ENCODE measurements at regions not wholly inside any gene's neighbourhood (a gene's known extent, or its start where the extent isn't known, plus 50 kb on each side); places are given as distances from the start of the nearest gene placed in this dataset.
A peak's percentile ranks its signal among the peaks of the same experiment; 100 is the strongest.
"Not testable (repeated sequence)": the region's sequence is repeated elsewhere in the genome, so short reads cannot be mapped to it uniquely, and the experiment has no call there.

DNA sequence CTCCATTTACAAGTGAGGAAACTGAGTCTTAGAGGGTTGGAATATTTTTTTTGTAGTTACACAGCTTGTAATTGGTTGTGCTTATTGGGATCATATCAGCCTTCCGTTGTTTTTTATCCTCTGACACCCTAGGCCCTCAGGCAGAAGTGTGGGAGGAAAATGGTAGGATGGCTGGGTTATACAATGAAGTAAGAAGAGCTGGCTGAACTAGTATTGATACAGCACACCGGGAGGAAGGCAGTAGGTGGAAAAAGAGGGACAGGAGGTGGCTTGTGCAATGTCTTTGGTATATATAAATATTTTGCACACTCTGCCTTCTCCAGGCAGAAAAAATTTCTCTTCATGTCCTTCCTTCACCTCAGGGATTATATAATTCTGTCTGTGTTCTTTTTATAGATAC, 214.3 kb upstream of the SGO1 start:
- no peak for ATAC-seq
- no peak overlapping the region for H3K27ac Mint-ChIP-seq
- no peaks in the 10 kb centered on the region for H3K4me1 Mint-ChIP-seq (ENCODE audit: low read depth in 2 of 2)
- no peak overlapping the region for H3K4me3 Mint-ChIP-seq
- H3K36me3 Mint-ChIP-seq = no peaks in the 10 kb centered on the region
- no peaks in the 10 kb centered on the region for H3K9me3 Mint-ChIP-seq
- H3K27me3 Mint-ChIP-seq = no peaks in the 10 kb centered on the region
- no peak for DNase-seq (ENCODE audit: low spot score)

- Mint-ChIP-seq H3K27me3 (no peaks in the 10 kb centered on the region), H3K36me3 (no peaks in the 10 kb centered on the region), H3K27ac (no peak overlapping the region), H3K9me3 (peaks cover 2% of the 10 kb centered on the region), H3K4me3 (no peak overlapping the region), H3K4me1 (ENCODE audit: low read depth in 2 of 2) (no peaks in the 10 kb centered on the region)
- ATAC-seq (peak in 1 of 2 donors; percentile 53), DNase-seq (ENCODE audit: low spot score) (no peak)
These were observed 210.3 kb upstream of the SGO1 start for GRCh38 chr3:20396335-20396734.

GRCh38 chr3:20395692-20396091, 209.7 kb upstream of the SGO1 start:
- no peaks in the 10 kb centered on the region for H3K4me1 Mint-ChIP-seq (ENCODE audit: low read depth in 2 of 2)
- H3K36me3 Mint-ChIP-seq = no peaks in the 10 kb centered on the region
- H3K9me3 Mint-ChIP-seq = peaks cover 2% of the 10 kb centered on the region
- ATAC-seq = peak in 1 of 2 donors; percentile 61
- no peaks in the 10 kb centered on the region for H3K27me3 Mint-ChIP-seq
- no peak overlapping the region for H3K4me3 Mint-ChIP-seq
- no peak overlapping the region for H3K27ac Mint-ChIP-seq
- DNase-seq (ENCODE audit: low spot score) = no peak

DNA sequence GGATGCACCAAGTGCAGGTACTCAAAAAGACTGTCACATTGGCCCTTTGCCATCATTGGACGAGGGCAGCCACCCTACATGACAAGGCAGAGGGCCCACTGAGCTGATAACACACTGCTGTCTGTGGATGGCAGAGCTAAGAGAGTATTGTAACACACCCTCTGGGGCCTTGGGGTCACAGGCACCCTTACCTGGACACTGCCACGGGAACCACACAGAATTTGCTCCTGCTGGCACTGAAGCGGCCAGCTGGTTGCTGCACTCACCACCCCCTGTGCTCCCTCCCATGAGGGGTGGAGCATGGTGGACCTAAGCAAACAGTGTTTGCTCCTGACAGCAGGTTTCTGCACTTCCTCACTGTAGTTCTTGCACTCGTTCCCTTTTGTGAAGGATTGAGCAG, 208.2 kb upstream of the SGO1 start:
- Mint-ChIP-seq H3K27me3 (no peaks in the 10 kb centered on the region), H3K36me3 (no peaks in the 10 kb centered on the region), H3K27ac (no peak overlapping the region), H3K4me3 (no peak overlapping the region), H3K9me3 (peaks cover 2% of the 10 kb centered on the region), H3K4me1 (ENCODE audit: low read depth in 2 of 2) (no peaks in the 10 kb centered on the region)
- no peak for DNase-seq (ENCODE audit: low spot score)
- ATAC-seq = no peak

DNA sequence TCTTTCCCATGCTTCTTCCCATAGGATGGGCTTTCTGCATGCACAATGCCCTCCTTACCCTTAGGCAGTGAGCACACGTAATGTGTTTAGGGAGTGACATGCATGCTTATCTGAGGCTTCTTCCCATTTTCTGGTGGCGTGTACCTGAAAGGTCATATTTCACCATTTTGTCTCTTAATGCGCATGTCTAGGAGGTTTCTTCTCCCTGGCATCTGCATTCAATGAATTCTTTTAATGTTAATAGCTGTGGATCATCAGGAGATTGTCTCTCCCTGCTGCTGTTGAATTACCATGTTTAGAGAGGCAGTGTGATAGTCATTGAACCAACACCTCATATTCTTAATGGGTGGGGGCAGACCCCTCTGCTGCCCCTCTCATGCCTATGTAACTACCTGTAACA, 205.6 kb upstream of the SGO1 start:
- no peaks in the 10 kb centered on the region for H3K36me3 Mint-ChIP-seq
- no peaks in the 10 kb centered on the region for H3K27me3 Mint-ChIP-seq

GRCh38 chr3:20388971-20389370, 203.0 kb upstream of the SGO1 start:
- DNase-seq (ENCODE audit: low spot score) (no peak), ATAC-seq (no peak)
- H3K9me3 Mint-ChIP-seq = peaks cover under 1% of the 10 kb centered on the region
- H3K36me3 Mint-ChIP-seq = no peaks in the 10 kb centered on the region
- no peaks in the 10 kb centered on the region for H3K27me3 Mint-ChIP-seq
- no peaks in the 10 kb centered on the region for H3K4me1 Mint-ChIP-seq (ENCODE audit: low read depth in 2 of 2)
- no peak overlapping the region for H3K4me3 Mint-ChIP-seq
- H3K27ac Mint-ChIP-seq = no peak overlapping the region

More for the DNA sequence above, 205.6 kb upstream of the SGO1 start:
- DNase-seq (ENCODE audit: low spot score) (no peak), ATAC-seq (no peak)
- no peaks in the 10 kb centered on the region for H3K4me1 Mint-ChIP-seq (ENCODE audit: low read depth in 2 of 2)
- no peak overlapping the region for H3K4me3 Mint-ChIP-seq
- peaks cover 2% of the 10 kb centered on the region for H3K9me3 Mint-ChIP-seq
- no peak overlapping the region for H3K27ac Mint-ChIP-seq

DNA sequence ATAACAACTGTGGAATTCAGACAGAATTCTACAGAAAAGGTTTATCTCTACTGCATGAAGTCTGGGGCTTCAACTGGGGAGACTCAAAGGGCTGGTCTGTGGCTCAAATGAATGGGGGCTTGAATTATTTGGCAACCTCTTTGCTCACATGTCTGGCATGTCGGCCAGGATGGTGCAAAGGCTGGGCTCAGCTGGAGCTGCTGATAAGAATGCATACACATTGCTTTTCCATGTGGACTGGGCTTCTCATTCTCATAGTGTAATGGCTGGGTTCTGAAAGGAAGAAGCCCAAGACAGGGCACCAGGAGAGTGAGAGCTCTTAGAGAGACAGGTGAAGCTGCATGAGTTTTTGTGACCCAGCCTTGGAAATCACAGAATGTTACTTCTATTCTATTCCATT, 194.3 kb upstream of the SGO1 start:
- Mint-ChIP-seq H3K4me1 (ENCODE audit: low read depth in 2 of 2) (no peaks in the 10 kb centered on the region), H3K27me3 (no peaks in the 10 kb centered on the region), H3K36me3 (no peaks in the 10 kb centered on the region), H3K27ac (no peak overlapping the region), H3K4me3 (no peak overlapping the region), H3K9me3 (no peaks in the 10 kb centered on the region)
- DNase-seq (ENCODE audit: low spot score) = no peak
- ATAC-seq = no peak

DNA sequence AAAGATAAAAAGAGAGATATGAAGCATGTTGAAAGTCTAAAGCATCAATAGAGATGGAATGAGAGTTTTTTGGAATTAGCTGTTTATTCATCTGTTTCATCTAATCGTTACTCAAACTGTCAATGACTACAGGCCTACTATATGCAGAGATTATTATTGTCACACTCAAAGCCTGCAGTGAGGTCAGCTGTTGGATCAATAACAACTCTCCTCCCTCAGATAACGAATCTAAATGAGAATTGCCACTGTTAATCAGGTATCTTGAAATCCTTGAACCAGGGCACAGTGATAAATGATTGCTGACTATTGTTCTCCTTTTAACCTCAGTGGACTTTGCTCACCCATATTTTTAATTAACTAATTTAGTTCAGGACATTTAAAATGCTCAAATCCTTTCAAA, 192.3 kb upstream of the SGO1 start:
- H3K36me3 Mint-ChIP-seq = no peaks in the 10 kb centered on the region
- H3K27ac Mint-ChIP-seq = no peak overlapping the region
- no peaks in the 10 kb centered on the region for H3K27me3 Mint-ChIP-seq
- no peaks in the 10 kb centered on the region for H3K4me1 Mint-ChIP-seq (ENCODE audit: low read depth in 2 of 2)
- no peak for ATAC-seq
- no peaks in the 10 kb centered on the region for H3K9me3 Mint-ChIP-seq
- no peak for DNase-seq (ENCODE audit: low spot score)
- H3K4me3 Mint-ChIP-seq = no peak overlapping the region

DNA sequence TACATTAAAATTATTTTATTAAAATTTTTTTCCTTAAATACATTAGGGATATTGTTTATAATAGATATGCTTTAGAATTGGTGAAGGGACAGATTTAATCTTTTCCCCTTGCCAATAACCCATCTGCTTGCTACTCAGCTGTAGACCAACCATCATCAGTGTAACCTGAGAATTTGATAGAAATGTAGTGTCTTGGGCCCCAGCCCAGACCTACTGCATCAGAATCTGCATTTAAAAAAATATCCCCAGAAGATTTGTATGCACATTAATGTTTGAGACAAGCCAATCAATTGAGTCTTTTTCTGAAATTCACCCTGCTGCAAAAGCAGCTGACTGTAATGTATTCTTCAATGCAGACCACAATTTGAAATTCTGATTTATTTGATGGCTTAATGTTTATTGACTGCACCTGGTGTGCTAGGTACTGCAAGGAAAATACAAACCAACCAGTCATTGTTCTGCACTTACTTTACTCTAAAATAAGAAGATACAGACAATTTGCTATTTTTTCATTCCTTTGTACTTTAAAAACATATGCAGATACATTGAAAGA, 190.7 kb upstream of the SGO1 start:
- H3K4me3 Mint-ChIP-seq = no peak overlapping the region
- no peak overlapping the region for H3K27ac Mint-ChIP-seq
- ATAC-seq (no peak), DNase-seq (ENCODE audit: low spot score) (no peak)
- H3K4me1 Mint-ChIP-seq (ENCODE audit: low read depth in 2 of 2) = no peaks in the 10 kb centered on the region
- no peaks in the 10 kb centered on the region for H3K9me3 Mint-ChIP-seq
- H3K27me3 Mint-ChIP-seq = peaks cover 0 to 7% of the 10 kb centered on the region in 2 donors
- no peaks in the 10 kb centered on the region for H3K36me3 Mint-ChIP-seq

DNA sequence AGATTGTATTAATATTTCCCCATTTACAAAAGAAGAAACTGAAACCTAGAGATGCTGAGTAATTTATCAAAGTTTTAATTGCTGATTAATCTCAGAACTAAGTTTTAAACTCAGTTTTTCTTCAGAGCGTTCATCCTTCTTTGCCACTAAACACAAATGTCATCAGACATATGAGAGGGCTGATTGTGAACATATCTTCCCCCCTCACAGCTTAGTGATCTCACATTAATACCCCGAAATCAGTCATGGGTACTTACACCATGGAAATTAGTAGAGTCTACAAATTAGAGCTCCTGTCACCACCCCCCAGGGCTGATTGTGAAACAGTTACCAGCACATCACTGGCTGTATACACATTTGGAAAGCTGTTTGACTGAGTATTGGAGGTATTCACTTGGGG, 189.3 kb upstream of the SGO1 start:
- no peak overlapping the region for H3K4me3 Mint-ChIP-seq
- no peaks in the 10 kb centered on the region for H3K36me3 Mint-ChIP-seq
- no peak overlapping the region for H3K27ac Mint-ChIP-seq
- H3K9me3 Mint-ChIP-seq = no peaks in the 10 kb centered on the region
- H3K4me1 Mint-ChIP-seq (ENCODE audit: low read depth in 2 of 2) = no peaks in the 10 kb centered on the region
- peak in 1 of 2 donors; percentile 62 for ATAC-seq
- H3K27me3 Mint-ChIP-seq = peaks cover 0 to 7% of the 10 kb centered on the region in 2 donors
- no peak for DNase-seq (ENCODE audit: low spot score)

DNA sequence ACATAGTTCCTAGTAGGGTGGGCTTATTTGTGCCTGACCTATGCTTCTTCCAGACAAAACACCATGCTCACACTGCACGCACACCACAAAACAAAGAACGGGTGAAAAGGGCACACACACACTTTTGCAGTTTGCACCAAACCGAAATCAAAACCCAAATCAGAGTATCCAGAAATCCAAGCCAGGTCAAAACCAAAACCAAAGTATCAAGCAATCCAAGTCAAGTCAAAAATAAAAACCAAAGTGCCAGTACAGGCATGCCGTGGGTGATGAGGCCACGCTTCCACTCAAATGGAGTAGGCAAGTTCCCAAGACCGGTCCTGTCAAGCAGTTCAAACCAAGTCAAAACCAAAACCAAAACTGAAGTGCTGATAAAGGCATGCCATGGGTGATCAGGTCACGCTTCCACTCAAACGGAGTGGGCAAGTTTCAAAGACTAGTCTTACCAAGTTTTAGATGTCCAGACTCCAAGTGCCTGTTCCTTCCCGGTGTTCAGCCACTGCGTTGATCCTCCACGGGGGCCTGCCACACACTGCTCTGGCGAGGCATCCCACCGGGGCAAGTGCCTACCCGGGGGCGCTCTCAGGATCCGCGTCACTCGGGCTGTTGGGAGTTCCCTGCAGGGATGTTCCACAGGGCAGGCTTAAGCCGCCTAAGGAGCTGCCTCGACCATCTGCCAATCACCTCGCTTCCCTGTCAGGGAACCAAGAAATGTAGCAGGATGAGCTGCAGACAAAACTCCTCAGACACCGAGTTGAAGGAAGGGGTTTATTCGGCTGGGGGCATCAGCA, 184.5 kb upstream of the SGO1 start:
- H3K4me3 Mint-ChIP-seq; H3K27ac Mint-ChIP-seq; H3K9me3 Mint-ChIP-seq; H3K27me3 Mint-ChIP-seq; H3K4me1 Mint-ChIP-seq (ENCODE audit: low read depth in 2 of 2); H3K36me3 Mint-ChIP-seq; DNase-seq (ENCODE audit: low spot score); ATAC-seq: not testable (repeated sequence)

DNA sequence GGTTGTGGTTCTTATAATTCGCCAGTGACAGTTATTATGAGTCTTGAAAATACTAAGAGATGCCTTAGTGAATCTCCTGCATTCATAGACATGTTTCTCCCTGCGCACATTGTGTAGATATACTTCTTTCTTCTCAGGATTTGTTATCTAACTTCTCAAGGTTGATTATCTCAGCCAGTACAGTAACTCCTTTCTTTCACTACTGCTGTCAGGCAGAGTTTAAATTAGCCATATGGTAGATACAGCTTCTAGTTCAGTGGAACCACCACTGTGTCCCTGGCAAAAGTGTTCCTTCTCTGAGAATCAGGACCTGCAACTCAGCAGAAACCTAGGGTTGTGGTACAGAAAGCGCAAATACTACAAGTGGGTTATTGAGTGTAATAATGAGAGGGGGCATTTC, 175.0 kb upstream of the SGO1 start:
- peaks cover 0 to 2% of the 10 kb centered on the region in 2 donors for H3K27me3 Mint-ChIP-seq
- H3K9me3 Mint-ChIP-seq = peaks cover 15% of the 10 kb centered on the region
- no peaks in the 10 kb centered on the region for H3K4me1 Mint-ChIP-seq (ENCODE audit: low read depth in 2 of 2)
- H3K36me3 Mint-ChIP-seq = peaks cover 7% of the 10 kb centered on the region
- no peak overlapping the region for H3K4me3 Mint-ChIP-seq
- no peak overlapping the region for H3K27ac Mint-ChIP-seq
- ATAC-seq (no peak), DNase-seq (ENCODE audit: low spot score) (no peak)

DNA sequence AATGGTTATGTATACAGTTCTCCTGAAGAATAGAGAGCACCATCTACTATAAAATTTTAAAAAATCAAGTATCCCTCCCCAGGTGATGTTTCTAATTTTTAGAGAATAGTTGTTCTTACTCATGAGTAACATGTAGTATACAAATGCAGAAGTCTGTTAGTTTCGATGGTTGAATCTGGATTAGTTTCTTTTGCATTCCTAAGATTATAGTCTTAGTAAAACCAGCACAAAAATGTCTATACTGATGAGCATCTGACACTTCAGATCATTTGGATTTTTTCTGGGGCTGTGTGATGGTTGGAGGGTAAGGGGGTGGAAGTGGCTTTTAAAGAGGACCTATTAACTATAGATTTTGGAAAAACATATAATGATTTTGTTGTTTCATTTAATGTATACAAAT, 167.3 kb upstream of the SGO1 start:
- Mint-ChIP-seq H3K9me3 (peaks cover 7% of the 10 kb centered on the region), H3K27me3 (peaks cover 0 to under 1% of the 10 kb centered on the region in 2 donors), H3K36me3 (peaks cover 3% of the 10 kb centered on the region), H3K4me3 (no peak overlapping the region), H3K4me1 (ENCODE audit: low read depth in 2 of 2) (no peaks in the 10 kb centered on the region), H3K27ac (no peak overlapping the region)
- ATAC-seq (no peak), DNase-seq (ENCODE audit: low spot score) (no peak)

DNA sequence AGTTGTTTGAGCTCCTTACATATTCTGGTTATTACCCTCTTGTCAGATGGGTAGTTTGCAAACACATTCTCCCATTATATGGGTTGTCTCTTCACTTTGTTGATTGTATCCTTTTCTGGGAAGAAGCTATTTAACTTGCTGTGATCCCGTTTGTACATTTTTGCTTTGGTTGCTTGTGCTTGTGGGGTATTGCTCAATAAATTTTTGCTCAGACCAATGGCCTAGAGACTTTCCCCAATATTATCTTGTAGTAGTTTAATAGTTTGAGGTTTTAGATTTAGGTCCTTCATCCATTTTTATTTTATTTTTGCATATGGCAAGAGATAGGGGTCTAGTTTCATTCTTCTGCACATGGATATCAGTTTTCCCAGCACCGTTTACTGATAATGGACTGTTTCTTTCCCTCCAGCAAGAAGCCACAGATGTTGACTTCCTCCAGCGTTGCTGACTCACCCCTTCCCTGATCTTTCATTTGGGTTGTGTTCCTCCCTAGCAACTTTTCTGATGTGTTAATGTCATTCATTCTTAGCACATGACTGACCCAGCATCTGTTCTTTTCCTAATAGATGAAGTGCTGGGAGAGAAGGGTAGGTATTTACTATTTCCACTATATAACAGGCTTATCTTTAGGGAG, 166.7 kb upstream of the SGO1 start:
- ATAC-seq (no peak), DNase-seq (ENCODE audit: low spot score) (no peak)
- peaks cover 4% of the 10 kb centered on the region for H3K9me3 Mint-ChIP-seq
- H3K27me3 Mint-ChIP-seq = no peaks in the 10 kb centered on the region
- H3K4me3 Mint-ChIP-seq = no peak overlapping the region
- no peaks in the 10 kb centered on the region for H3K36me3 Mint-ChIP-seq
- H3K4me1 Mint-ChIP-seq (ENCODE audit: low read depth in 2 of 2) = no peaks in the 10 kb centered on the region
- H3K27ac Mint-ChIP-seq = no peak overlapping the region
